HUES64 (cell line): ENCODE measurements at regions not wholly inside any gene's neighbourhood (a gene's known extent, or its start where the extent isn't known, plus 50 kb on each side); places are given as distances from the start of the nearest gene placed in this dataset.
"Not testable (repeated sequence)": the region's sequence is repeated elsewhere in the genome, so short reads cannot be mapped to it uniquely, and the experiment has no call there.

Experiments used
- H3K27ac ChIP-seq: 2 replicates; pipeline ENCODE4 v1.7.0; 2013; ENCODE audit warnings: low read depth, low read length, inconsistent platforms
- H3K27me3 ChIP-seq: 2 replicates; pipeline ENCODE4 v1.6.1; 2013; ENCODE audit warnings: mild to moderate bottlenecking, low read length; ENCODE audit not compliant: insufficient read depth
- H3K36me3 ChIP-seq: 2 replicates; pipeline ENCODE4 v1.6.1; 2013; ENCODE audit warnings: mild to moderate bottlenecking, low read length; ENCODE audit not compliant: insufficient read depth
- H3K4me1 ChIP-seq: 2 replicates; pipeline ENCODE4 v1.6.1; 2013; ENCODE audit warnings: mild to moderate bottlenecking, low read length, moderate library complexity; ENCODE audit not compliant: insufficient read depth
- H3K4me3 ChIP-seq: 2 replicates; pipeline ENCODE4 v1.5.1; 2013; ENCODE audit warnings: mild to moderate bottlenecking, low read length, moderate library complexity
- H3K9ac ChIP-seq: 2 replicates; pipeline ENCODE4 v1.6.1; 2013; ENCODE audit warnings: mild to moderate bottlenecking, low read depth, low read length
- H3K9me3 ChIP-seq: 2 replicates; pipeline ENCODE4 v1.6.1; 2013; ENCODE audit warnings: low read depth, low read length; ENCODE audit not compliant: insufficient read depth
- WGBS: fragments of 150-250, 120-280 bp; methylation state at CpG from one replicate; pipeline ENCODE4 v1.1.7; 2013; ENCODE audit warnings: missing lambda C conversion rate; 5-methylcytosine and 5-hydroxymethylcytosine counted together

DNA sequence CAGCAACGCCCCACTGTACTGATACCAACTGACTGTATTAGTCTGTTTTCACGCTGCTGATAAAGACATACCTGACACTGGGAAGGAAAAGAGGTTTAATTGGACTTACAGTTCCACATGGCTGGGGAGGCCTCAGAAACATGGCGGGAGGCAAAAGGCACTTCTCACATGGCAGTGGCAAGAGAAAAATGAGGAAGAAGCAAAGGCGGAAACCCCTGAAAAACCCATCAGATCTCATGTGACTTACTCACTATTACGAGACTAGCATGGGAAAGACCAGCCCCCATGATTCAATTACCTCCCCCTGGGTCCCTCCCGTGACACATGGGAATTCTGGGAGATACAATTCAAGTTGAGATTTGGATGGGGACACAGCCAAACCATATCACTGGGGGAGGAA lies 110.0 kb upstream of the LNX1 start:
- H3K27me3 ChIP-seq, H3K36me3 ChIP-seq, H3K27ac ChIP-seq, H3K9me3 ChIP-seq, H3K4me3 ChIP-seq, H3K9ac ChIP-seq: not testable (repeated sequence)
- 96% methylated on average over 6 of the region's 6 CpGs for WGBS
- peaks cover 11% of the 10 kb centered on the region for H3K4me1 ChIP-seq

DNA sequence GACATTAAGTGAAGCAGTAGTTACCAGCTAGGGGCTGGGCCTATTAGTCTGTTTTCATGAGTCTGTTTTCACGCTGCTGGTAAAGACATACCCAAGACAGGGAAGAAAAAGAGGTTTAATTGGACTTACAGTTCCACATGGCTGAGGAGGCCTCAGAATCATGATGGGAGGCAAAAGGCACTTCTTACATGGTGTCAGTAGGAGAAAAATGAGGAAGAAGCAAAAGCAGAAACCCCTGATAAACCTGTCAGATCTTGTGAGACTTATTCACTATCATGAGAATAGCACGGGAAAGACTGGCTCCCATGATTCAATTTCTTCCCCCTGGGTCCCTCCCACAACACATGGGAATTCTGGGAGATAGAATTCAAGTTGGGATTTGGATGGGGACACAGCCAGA lies 108.0 kb upstream of the LNX1 start:
- H3K9ac ChIP-seq, H3K27me3 ChIP-seq, H3K36me3 ChIP-seq, H3K27ac ChIP-seq, H3K9me3 ChIP-seq, H3K4me3 ChIP-seq: not testable (repeated sequence)
- H3K4me1 ChIP-seq = peaks cover 11% of the 10 kb centered on the region; the same call in 1 of the 2 replicates
- WGBS = 98% methylated on average over 2 of the region's 2 CpGs

DNA sequence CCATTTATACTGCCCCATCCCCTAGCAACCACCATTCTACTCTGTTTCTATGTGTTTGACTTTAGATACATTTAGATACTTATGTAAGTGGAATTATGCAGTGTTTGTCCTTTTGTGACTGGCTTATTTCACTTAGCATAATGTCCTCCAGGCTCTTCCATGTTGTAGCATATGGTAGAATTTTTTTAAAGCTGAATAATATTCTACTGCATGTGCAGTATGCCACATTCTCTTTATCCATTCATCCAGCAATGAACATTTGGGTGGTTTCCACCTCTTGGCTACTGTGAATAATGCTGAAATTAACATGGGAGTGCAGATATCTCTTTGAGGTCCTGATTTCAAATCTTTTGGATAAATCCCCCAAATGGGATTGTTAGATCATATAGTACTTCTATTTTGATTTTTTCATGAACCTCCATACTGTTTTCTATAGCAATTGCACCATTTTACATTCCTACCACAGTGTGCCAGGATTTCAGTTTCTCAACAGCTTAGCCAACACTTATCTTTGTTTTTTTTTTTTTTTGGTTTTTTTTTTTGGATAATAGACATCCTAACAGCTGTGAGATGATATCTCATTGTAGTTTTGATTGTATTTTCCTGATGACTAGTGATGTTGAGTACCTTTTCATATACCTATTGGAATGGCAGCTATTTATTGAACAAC lies 105.9 kb upstream of the LNX1 start:
- no peak overlapping the region for H3K27ac ChIP-seq
- H3K27me3 ChIP-seq = no peaks in the 10 kb centered on the region
- no peaks in the 10 kb centered on the region for H3K9me3 ChIP-seq

DNA sequence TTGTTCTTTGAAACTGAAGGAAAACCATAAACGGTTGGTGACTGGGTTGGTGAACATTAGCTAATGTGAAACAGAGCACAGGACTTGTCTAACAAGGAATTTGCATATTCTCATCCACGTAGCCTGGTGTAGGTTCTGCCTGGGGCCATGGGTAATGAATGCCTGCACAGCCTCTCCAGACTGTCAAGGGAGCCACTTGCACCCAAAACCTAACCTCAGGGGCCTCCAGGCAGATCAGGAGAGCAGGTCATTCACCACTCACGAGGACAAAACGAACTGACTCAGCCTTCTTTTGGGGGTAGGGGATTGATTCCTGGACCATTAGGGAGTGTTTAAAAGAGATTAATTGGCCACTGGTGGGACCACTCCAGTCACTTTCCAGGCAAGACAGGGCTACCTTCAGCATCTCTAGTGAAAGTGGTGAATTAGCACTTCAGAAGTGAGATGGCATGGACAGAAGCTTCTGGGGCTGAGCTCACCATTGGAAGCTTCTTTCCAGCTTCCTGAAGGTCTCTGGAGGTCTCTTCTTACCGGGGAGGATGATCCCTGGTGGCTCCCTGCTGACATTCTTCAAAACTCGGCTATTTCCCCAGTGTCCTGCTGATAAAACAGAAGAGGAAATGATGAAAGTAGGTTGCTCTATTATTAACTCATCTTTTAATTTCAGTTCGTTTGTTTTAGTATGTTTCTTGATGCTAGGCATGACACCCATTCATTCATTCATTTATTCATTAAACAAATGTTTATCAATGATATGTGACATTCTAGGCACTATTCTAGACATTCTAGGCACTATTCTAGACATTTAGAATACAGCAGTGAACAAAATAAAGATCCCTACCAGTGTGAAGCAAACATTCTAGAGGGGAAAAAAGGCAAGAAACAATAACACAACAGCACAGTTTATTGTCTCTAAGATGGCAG lies 104.5 kb upstream of the LNX1 start:
- Histone ChIP-seq H3K4me3 (no peak overlapping the region), H3K27ac (no peak overlapping the region), H3K27me3 (no peaks in the 10 kb centered on the region), H3K9me3 (no peaks in the 10 kb centered on the region), H3K9ac (no peak overlapping the region), H3K4me1 (peaks cover 3% of the 10 kb centered on the region; the same call in 1 of the 2 replicates), H3K36me3 (no peaks in the 10 kb centered on the region)
- whole genome bisulfite sequencing = 87% methylated on average over 5 of the region's 7 CpGs

More for the DNA sequence above, 105.9 kb upstream of the LNX1 start:
- Histone ChIP-seq H3K4me1 (peaks cover 3% of the 10 kb centered on the region; the same call in 1 of the 2 replicates), H3K9ac (no peak overlapping the region), H3K4me3 (no peak overlapping the region), H3K36me3 (no peaks in the 10 kb centered on the region)

DNA sequence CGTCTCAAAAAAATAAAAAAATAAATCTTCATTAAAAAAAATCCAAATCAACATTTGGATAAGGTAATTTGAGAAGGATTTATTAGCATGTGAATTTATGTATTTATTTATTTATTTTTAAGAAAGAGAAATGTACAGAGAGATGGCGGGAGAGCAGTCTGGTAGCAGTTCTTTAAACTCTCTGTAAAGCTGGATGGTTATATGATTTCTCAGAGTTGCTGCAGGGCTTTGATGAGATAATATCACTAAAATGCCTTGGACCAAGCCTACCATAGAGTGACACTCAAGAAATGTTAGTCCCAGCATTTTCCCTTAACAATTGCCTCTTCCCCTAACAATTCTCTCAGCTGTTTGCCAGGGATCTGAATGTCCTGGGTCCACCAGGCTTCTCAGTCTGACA lies 103.4 kb upstream of the LNX1 start:
- peaks cover 3% of the 10 kb centered on the region; the same call in 1 of the 2 replicates for H3K4me1 ChIP-seq
- H3K9ac ChIP-seq = no peak overlapping the region
- H3K27me3 ChIP-seq = no peaks in the 10 kb centered on the region
- no peak overlapping the region for H3K27ac ChIP-seq
- H3K9me3 ChIP-seq = no peaks in the 10 kb centered on the region
- no peaks in the 10 kb centered on the region for H3K36me3 ChIP-seq
- H3K4me3 ChIP-seq = no peak overlapping the region
- 100% methylated on average over 1 of the region's 2 CpGs for WGBS

DNA sequence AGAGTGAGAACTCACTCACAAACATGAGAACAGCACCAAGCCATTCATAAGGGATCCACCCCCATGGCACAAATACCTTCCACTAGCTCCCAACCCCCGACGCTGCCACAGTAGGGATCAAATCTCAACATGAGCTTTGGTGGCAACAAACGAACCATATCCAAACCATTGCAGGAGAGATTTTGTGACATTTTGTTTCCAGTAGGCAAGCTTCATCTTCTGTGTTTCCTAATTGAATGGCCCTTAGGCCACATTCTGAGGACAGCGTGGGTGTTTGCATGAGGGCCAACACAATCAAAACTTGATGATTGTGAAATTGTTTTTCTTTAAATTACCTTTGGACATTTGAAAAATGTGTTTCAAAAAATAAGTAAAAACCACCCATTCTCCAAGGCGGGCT lies 102.6 kb upstream of the LNX1 start:
- Histone ChIP-seq H3K4me3 (no peak overlapping the region), H3K27ac (no peak overlapping the region), H3K36me3 (no peaks in the 10 kb centered on the region), H3K4me1 (peaks cover 3% of the 10 kb centered on the region; the same call in 1 of the 2 replicates), H3K9ac (no peak overlapping the region), H3K9me3 (no peaks in the 10 kb centered on the region), H3K27me3 (no peaks in the 10 kb centered on the region)
- WGBS = 90% methylated on average over 5 of the region's 5 CpGs

DNA sequence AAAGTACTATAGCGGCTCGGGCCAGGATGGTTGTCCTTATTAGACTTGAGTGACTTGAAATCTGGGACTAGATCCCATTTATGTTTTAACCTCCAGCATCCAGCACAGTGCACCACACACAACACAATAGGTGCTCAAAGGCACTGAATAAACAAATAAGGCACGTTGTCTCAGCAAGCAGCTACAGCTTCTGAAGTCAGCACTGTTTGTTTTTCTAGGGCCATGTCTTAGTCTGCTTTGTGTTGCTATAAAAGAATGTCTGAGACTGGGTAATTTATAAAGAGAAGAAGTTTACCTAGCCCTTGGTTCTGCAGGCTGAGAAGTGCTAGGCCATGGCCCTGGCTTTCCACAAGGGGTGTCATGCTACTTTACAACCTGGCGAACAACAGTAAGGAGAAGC lies 102.1 kb upstream of the LNX1 start:
- H3K9me3 ChIP-seq = no peaks in the 10 kb centered on the region
- no peaks in the 10 kb centered on the region for H3K27me3 ChIP-seq
- 80% methylated on average over 4 of the region's 4 CpGs for WGBS
- H3K4me3 ChIP-seq = no peak overlapping the region
- no peaks in the 10 kb centered on the region for H3K36me3 ChIP-seq
- H3K9ac ChIP-seq = no peak overlapping the region
- no peak overlapping the region for H3K27ac ChIP-seq
- peaks cover 3% of the 10 kb centered on the region; the same call in 1 of the 2 replicates for H3K4me1 ChIP-seq

DNA sequence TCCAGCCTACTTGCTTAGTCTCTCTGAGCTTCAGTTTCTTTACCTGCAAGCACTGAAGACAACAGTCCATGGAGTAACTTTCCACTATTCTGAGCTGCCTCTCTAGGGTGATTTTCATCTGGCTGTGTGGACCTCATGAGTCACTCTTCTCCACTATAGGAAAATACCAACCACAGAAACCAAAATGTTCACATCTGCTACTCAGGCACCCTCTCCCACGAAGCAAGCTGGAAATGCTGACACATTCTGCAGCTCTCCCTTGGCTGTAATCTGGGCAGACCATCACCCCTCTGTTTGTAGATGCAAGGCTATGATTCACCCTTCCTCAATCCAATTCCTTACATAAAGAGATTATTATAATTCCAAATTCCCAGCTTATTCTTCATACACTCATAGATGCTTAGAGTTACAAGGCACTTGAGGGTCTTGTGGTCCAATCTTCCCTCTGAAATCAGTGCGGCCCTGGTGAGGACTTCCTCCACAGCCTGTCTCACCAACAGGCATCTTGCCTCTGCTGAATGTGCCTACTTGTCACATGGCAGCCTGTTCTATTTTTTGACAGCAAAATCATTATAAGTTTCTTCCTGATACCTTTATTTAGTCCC lies 97.0 kb upstream of the LNX1 start:
- no peaks in the 10 kb centered on the region for H3K36me3 ChIP-seq
- no peak overlapping the region for H3K27ac ChIP-seq
- H3K27me3 ChIP-seq = no peaks in the 10 kb centered on the region
- H3K4me1 ChIP-seq = no peaks in the 10 kb centered on the region
- H3K9ac ChIP-seq = no peak overlapping the region
- 68% methylated on average over 2 of the region's 2 CpGs for WGBS
- no peak overlapping the region for H3K4me3 ChIP-seq
- H3K9me3 ChIP-seq = no peaks in the 10 kb centered on the region

DNA sequence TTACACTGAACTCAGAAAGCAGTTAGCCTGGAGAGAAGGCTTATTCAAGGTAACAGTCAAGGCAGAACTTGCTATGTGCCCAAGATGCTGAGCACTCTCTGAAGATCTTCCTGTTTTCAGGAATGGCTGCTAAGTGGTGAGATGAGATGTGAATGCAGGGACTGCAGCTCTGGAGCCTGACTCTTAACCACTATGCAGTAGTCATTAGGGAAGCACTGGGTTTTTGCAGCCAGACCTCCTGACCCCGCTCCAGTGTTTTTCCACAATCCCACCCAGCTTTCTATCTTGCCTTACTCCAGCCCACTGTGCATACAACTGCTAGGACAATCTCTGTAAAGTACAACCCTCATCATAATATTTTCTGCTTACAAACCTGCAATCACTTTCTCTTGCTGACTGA lies 95.2 kb upstream of the LNX1 start:
- no peaks in the 10 kb centered on the region for H3K27me3 ChIP-seq
- no peaks in the 10 kb centered on the region for H3K9me3 ChIP-seq
- WGBS = 86% methylated on average over 1 of the region's 1 CpG
- no peak overlapping the region for H3K9ac ChIP-seq
- H3K27ac ChIP-seq = no peak overlapping the region
- H3K4me1 ChIP-seq = no peaks in the 10 kb centered on the region
- H3K4me3 ChIP-seq = no peak overlapping the region
- no peaks in the 10 kb centered on the region for H3K36me3 ChIP-seq

DNA sequence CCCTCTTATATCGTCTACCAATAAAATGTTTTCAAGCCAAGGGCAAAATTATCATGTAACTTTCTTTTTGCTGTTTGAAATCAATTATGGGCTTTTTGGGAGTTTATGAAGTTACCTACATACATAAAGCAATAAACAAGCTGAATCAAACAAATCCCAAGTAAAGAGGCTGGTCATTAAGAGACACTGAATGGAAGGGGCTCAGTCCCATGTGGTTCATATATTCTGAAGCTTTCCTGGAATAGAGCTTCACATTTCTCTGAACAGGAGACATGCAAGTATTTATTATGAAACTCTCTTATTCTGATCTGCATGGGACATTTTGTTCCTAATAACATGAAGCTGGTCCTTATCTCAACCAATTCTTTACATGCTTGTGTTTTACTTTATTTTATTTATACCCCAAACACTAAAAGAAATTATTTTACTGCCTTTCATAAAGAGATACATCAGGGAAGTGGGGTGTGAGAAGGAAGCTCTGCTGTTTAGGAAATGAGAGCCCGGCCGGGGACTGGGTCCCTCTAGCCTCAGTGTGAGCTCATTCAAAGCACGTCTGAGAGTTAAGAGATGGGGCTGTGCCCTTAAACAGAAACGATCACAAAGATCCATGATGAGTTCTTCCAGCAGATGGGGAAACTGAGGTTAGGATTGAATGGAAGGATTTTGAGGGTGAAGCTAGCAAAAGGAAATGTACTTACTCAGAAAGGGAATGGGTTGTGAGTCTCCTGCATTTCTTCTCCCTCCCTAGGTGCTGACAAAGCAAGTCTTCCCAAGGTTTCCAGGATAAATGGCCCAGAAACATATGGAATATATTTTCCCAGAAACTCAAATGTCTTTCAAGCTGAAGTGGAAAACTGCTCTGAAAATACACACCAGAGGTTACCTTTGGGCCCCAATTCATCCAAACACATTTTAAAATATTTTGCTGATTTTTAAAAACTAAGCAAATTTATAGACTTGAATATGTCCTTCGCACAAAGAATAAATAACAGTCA lies 93.1 kb upstream of the LNX1 start:
- Histone ChIP-seq H3K4me1 (no peaks in the 10 kb centered on the region), H3K9ac (no peak overlapping the region), H3K4me3 (no peak overlapping the region), H3K27ac (no peak overlapping the region), H3K36me3 (no peaks in the 10 kb centered on the region), H3K9me3 (no peaks in the 10 kb centered on the region), H3K27me3 (no peaks in the 10 kb centered on the region)
- WGBS = 88% methylated on average over 6 of the region's 6 CpGs
